ENCODE measurements at regions not wholly inside any gene's neighbourhood (a gene's known extent, or its start where the extent isn't known, plus 50 kb on each side); places are given as distances from the start of the nearest gene placed in this dataset.

GRCh38 chr7:145681646-145682045, 435.0 kb upstream of the CNTNAP2 start:
- Histone ChIP-seq H3K79me2 (ENCODE audit: insufficient read depth, low read length) (no peaks in the 10 kb centered on the region), H3K9me3 (ENCODE audit: control insufficient read depth in 1 of 2, insufficient read depth in 1 of 2, low read depth in 1 of 2, low read length in 2 of 2) (peaks cover 4 to 19% of the 10 kb centered on the region in 2 experiments; a peak in 2 of 4 replicates), H3K9me2 (ENCODE audit: insufficient read depth) (no peaks in the 10 kb centered on the region), H3K4me3 (replicated peaks in 1 of 2; ENCODE audit: low read depth in 1 of 2, low read length in 2 of 2) (no peak overlapping the region), H3K9ac (ENCODE audit: low read length) (no peak overlapping the region), H3K27ac (ENCODE audit: low read depth, low read length) (no peak overlapping the region), H2AFZ (ENCODE audit: low read depth, low read length, poor library complexity, severe bottlenecking) (no peak overlapping the region), H4K20me1 (ENCODE audit: insufficient read depth) (no peaks in the 10 kb centered on the region), H3K4me1 (ENCODE audit: control insufficient read depth in 1 of 2, insufficient read depth in 2 of 2, low read length in 2 of 2) (no peaks in the 10 kb centered on the region), H3K27me3 (ENCODE audit: insufficient read depth, low read length) (no peaks in the 10 kb centered on the region), H3K4me2 (ENCODE audit: low read length) (no peak overlapping the region), H3K36me3 (ENCODE audit: control insufficient read depth in 1 of 2, insufficient read depth in 2 of 2, low read length in 2 of 2) (no peaks in the 10 kb centered on the region)
- ChIA-PET RAD21 (ENCODE audit: low non-redundant PET in 1 of 2, low total read pairs in 2 of 2, uncharacterized antibody in 2 of 2, unreplicated experiment in 2 of 2) (no interaction called here), POLR2A (no interaction called here), CTCF (no interaction called here)
- BruUV-seq (replicated peaks), result no TSS peak
- no peak for TF ChIP-seq EZH2phosphoT487 (IDR thresholded peaks at IDR 0.05; ENCODE audit: borderline replicate concordance)
- no peak for TF ChIP-seq SRF (IDR thresholded peaks at IDR 0.05; ENCODE audit: low read depth)
- TF ChIP-seq, protein P1, sequence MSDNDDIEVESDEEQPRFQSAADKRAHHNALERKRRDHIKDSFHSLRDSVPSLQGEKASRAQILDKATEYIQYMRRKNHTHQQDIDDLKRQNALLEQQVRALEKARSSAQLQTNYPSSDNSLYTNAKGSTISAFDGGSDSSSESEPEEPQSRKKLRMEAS (IDR thresholded peaks at IDR 0.05), result no peak
- TF ChIP-seq YY1 (IDR thresholded peaks at IDR 0.05; ENCODE audit: extremely low read depth, insufficient replicate concordance, low read depth, low read length), result no peak
- TF ChIP-seq ZFX (IDR thresholded peaks at IDR 0.05), result no peak
- TF ChIP-seq ZNF274 (IDR thresholded peaks at IDR 0.05; ENCODE audit: low read depth, low read length), result no peak
- TF ChIP-seq POLR2A (IDR thresholded peaks at IDR 0.05; ENCODE audit: borderline replicate concordance, extremely low read depth, insufficient read depth, insufficient read length), result no peak
- TF ChIP-seq, protein P2, sequence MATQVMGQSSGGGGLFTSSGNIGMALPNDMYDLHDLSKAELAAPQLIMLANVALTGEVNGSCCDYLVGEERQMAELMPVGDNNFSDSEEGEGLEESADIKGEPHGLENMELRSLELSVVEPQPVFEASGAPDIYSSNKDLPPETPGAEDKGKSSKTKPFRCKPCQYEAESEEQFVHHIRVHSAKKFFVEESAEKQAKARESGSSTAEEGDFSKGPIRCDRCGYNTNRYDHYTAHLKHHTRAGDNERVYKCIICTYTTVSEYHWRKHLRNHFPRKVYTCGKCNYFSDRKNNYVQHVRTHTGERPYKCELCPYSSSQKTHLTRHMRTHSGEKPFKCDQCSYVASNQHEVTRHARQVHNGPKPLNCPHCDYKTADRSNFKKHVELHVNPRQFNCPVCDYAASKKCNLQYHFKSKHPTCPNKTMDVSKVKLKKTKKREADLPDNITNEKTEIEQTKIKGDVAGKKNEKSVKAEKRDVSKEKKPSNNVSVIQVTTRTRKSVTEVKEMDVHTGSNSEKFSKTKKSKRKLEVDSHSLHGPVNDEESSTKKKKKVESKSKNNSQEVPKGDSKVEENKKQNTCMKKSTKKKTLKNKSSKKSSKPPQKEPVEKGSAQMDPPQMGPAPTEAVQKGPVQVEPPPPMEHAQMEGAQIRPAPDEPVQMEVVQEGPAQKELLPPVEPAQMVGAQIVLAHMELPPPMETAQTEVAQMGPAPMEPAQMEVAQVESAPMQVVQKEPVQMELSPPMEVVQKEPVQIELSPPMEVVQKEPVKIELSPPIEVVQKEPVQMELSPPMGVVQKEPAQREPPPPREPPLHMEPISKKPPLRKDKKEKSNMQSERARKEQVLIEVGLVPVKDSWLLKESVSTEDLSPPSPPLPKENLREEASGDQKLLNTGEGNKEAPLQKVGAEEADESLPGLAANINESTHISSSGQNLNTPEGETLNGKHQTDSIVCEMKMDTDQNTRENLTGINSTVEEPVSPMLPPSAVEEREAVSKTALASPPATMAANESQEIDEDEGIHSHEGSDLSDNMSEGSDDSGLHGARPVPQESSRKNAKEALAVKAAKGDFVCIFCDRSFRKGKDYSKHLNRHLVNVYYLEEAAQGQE (IDR thresholded peaks at IDR 0.05; ENCODE audit: low read depth), result no peak
- TF ChIP-seq EZH2 (IDR thresholded peaks at IDR 0.05), result no peak
- TF ChIP-seq ATF3 (IDR thresholded peaks at IDR 0.05), result no peak
- TF ChIP-seq EGR1 (IDR thresholded peaks at IDR 0.05; ENCODE audit: low read depth), result no peak
- TF ChIP-seq TCF7L2 (IDR thresholded peaks at IDR 0.05; ENCODE audit: borderline replicate concordance, extremely low read depth, insufficient read depth, insufficient read length), result no peak
- no peak for TF ChIP-seq ELF1 (IDR thresholded peaks at IDR 0.05; ENCODE audit: borderline replicate concordance, low read depth)
- no peak for TF ChIP-seq CTCF (IDR thresholded peaks at IDR 0.05 in 2 of 3, conservative IDR thresholded peaks at IDR 0.05 in 1 of 3; ENCODE audit: borderline replicate concordance in 1 of 3, insufficient read depth in 1 of 3, low read depth in 2 of 3, low read length in 2 of 3)
- TF ChIP-seq CEBPB (IDR thresholded peaks at IDR 0.05; ENCODE audit: low read depth), result no peak
- no peak for TF ChIP-seq JUND (IDR thresholded peaks at IDR 0.05)
- TF ChIP-seq SP1 (IDR thresholded peaks at IDR 0.05; ENCODE audit: low read depth), result no peak
- TF ChIP-seq ZBTB33 (IDR thresholded peaks at IDR 0.05; ENCODE audit: extremely low read depth, insufficient replicate concordance, low read length), result no peak
- ATAC-seq (no peak), DNase-seq (ENCODE audit: low read depth, low spot score) (no peak)
- intact Hi-C loops (cut with micrococcal nuclease), result no loop called here

Data from HCT116 (cell line).